ENCODE measurements at regions not wholly inside any gene's neighbourhood (a gene's known extent, or its start where the extent isn't known, plus 50 kb on each side); places are given as distances from the start of the nearest gene placed in this dataset.

DNA sequence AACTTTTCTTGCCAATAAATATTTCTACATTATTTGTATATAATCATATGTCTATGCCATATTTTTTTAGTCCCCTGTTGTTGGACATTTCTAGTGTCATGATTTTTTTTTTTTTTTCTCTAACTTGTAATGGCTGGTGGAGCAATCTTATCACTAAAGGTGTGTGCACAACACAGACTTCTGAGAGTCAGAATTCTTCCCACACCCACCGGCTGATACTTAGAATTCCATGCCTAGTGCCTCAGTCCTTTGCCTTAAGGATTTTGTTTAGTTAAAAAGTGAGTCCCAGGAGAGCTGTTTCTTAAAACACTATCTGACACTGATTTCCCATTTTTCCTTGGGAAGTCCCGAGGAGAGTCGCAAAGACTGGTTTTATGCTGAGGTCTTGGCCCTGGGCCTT lies 87.7 kb upstream of the BARX2 start:
- TF ChIP-seq CTCF (conservative IDR thresholded peaks at IDR 0.05; ENCODE audit: control insufficient read depth, insufficient read depth, low read depth, low read length) = no peak
- no peak for DNase-seq (ENCODE audit: low read depth)

GRCh38 chr11:129286813-129287212 lies 88.8 kb upstream of the BARX2 start:
- no peak overlapping the region for H3K4me3 ChIP-seq (ENCODE audit: control insufficient read depth, low read depth, low read length)
- no peak for DNase-seq (ENCODE audit: low read depth)
- TF ChIP-seq CTCF (conservative IDR thresholded peaks at IDR 0.05; ENCODE audit: control insufficient read depth, insufficient read depth, low read depth, low read length) = no peak

More for the DNA sequence above, 87.7 kb upstream of the BARX2 start:
- no peak overlapping the region for H3K4me3 ChIP-seq (ENCODE audit: control insufficient read depth, low read depth, low read length)

- no peak for TF ChIP-seq CTCF (conservative IDR thresholded peaks at IDR 0.05; ENCODE audit: control insufficient read depth, insufficient read depth, low read depth, low read length)
- no peak overlapping the region for H3K4me3 ChIP-seq (ENCODE audit: control insufficient read depth, low read depth, low read length)
- DNase-seq (ENCODE audit: low read depth) = no peak
Observed at GRCh38 chr11:129285402-129285786, 90.3 kb upstream of the BARX2 start.

- no peak for TF ChIP-seq CTCF (conservative IDR thresholded peaks at IDR 0.05; ENCODE audit: control insufficient read depth, insufficient read depth, low read depth, low read length)
- DNase-seq (ENCODE audit: low read depth) = no peak
- H3K4me3 ChIP-seq (ENCODE audit: control insufficient read depth, low read depth, low read length) = no peak overlapping the region
Observed at GRCh38 chr11:129283141-129283540, 91.0 kb upstream of the ARHGAP32 start.

- no peak overlapping the region for H3K4me3 ChIP-seq (ENCODE audit: control insufficient read depth, low read depth, low read length)
- TF ChIP-seq CTCF (conservative IDR thresholded peaks at IDR 0.05; ENCODE audit: control insufficient read depth, insufficient read depth, low read depth, low read length) = no peak
- DNase-seq (ENCODE audit: low read depth) = no peak
Observed at GRCh38 chr11:129282634-129283033, 90.5 kb upstream of the ARHGAP32 start.

DNA sequence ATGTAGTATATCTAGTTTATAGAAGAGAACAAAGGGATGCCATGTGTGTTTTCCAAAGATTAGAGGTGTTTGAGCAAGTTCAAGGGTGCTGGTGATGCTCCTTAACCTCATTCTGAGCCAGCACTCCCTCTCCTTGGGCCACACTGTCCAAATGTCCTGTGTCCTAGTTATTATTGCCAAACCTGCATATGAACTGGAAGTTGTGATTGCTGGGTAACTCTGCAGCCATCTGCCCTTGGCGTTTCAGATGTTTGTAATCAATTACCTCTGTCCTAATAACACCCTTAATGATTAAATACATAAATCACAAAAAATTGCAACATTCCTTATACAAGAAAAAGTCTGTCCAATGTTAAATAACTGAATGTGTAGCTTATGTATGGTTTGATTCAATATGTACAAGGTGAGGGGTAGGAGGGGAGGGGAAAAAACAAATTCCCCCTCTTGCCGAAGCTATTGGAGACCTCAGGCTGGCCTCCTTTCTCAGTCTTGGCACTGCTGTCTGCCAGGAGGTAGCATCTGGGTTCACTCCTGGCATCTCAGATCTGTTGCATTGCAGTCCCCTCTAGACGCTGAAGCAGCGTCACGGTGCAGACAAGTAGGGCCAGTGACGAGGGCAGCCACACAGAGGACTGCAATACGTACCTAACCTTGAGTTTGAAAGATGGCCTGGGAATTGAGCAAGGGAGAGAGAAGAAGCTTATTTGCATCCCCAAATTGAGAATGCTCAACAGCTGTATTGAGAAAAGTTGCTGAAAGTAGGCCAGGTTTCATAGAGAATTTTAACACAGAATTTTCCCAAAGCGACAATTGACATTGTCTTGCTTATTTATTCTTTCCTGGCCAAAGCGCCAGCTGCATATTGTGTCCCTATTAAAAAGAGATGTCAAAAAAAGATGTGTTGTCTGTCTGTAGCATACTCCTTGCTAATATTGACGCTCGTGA lies 89.6 kb upstream of the ARHGAP32 start:
- no peak overlapping the region for H3K4me3 ChIP-seq (ENCODE audit: control insufficient read depth, low read depth, low read length)
- DNase-seq (ENCODE audit: low read depth) = no peak
- no peak for TF ChIP-seq CTCF (conservative IDR thresholded peaks at IDR 0.05; ENCODE audit: control insufficient read depth, insufficient read depth, low read depth, low read length)
